ENCODE measurements at regions not wholly inside any gene's neighbourhood (a gene's known extent, or its start where the extent isn't known, plus 50 kb on each side); places are given as distances from the start of the nearest gene placed in this dataset.

DNA sequence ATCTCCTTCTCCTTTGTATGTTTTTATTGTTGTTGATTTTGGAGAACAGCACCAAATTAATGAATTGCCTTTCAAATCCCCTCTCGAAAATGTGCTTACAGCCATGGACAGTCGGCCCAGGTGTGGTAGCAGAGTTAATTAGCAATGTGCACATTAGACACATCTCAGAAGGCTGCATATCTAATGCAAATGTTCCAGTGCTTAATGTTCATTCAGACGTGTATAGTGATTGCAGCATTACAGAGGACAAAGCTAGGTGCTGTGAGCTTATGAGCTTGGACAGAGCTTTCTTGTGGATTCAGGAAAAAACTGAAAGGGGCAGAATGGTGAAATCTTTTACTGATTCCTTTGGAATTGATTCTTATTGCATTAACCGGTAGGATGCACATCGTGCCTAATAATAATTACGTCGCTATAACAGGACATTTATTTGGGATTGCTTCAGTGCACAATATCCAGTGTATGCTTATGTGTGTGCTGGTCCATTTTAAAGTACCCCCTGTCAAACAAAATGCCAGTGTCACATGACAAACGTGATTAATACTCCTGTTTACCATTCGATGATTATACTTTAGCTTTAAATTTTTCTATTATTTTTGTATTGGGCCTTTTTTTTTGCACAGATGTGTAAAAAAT is 552.9 kb upstream of the EPHA5 start:
- H3K4me3 ChIP-seq: no peak overlapping the region
- intact Hi-C loops (cut with DNase I): no loop called here
- H3K27ac ChIP-seq: no peak overlapping the region
- TF ChIP-seq POLR2A (IDR thresholded peaks at IDR 0.05) (no peak), EP300 (IDR thresholded peaks at IDR 0.05) (no peak), POLR2AphosphoS5 (IDR thresholded peaks at IDR 0.05) (no peak)
- TF ChIP-seq, protein P1, sequence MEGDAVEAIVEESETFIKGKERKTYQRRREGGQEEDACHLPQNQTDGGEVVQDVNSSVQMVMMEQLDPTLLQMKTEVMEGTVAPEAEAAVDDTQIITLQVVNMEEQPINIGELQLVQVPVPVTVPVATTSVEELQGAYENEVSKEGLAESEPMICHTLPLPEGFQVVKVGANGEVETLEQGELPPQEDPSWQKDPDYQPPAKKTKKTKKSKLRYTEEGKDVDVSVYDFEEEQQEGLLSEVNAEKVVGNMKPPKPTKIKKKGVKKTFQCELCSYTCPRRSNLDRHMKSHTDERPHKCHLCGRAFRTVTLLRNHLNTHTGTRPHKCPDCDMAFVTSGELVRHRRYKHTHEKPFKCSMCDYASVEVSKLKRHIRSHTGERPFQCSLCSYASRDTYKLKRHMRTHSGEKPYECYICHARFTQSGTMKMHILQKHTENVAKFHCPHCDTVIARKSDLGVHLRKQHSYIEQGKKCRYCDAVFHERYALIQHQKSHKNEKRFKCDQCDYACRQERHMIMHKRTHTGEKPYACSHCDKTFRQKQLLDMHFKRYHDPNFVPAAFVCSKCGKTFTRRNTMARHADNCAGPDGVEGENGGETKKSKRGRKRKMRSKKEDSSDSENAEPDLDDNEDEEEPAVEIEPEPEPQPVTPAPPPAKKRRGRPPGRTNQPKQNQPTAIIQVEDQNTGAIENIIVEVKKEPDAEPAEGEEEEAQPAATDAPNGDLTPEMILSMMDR (IDR thresholded peaks at IDR 0.05): no peak
- DNase-seq: no peak
- H3K27me3 ChIP-seq: no peaks in the 10 kb centered on the region
- H3K9me3 ChIP-seq: no peaks in the 10 kb centered on the region
- WGBS, 2 donors: 65 to 67% methylated on average over 9 of the region's 9 CpGs
- no peaks in the 10 kb centered on the region for H3K4me1 ChIP-seq
- no peaks in the 10 kb centered on the region for H3K36me3 ChIP-seq

DNA sequence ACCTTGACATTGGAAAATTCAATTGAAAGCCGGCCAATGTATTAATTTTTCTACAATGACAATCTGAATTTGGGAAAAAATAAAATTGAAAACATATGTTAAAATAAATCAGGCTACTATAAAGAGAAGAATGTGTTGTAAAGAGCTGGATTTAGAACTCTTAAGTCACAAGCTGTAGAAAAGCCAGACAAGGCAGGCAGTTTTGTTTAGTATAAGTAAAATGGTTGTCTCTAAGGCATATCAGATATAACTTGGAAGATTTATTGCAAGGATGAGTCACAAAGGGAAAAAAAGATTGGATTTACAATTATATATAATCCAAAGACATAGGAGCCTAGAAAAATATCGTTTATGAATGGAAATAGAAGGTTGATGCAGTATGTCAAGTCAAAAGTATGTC is 549.1 kb upstream of the EPHA5 start:
- 55 to 70% methylated on average over 2 of the region's 2 CpGs for WGBS, 2 donors
- TF ChIP-seq POLR2AphosphoS5 (IDR thresholded peaks at IDR 0.05): no peak

GRCh38 chr4:66216252-66216651 is 546.0 kb upstream of the EPHA5 start:
- intact Hi-C loops (cut with DNase I): no loop called here
- no peak for DNase-seq
- Histone ChIP-seq H3K27ac (no peak overlapping the region), H3K36me3 (no peaks in the 10 kb centered on the region), H3K9me3 (no peaks in the 10 kb centered on the region), H3K4me1 (no peaks in the 10 kb centered on the region), H3K27me3 (no peaks in the 10 kb centered on the region), H3K4me3 (no peak overlapping the region)
- TF ChIP-seq POLR2AphosphoS5 (IDR thresholded peaks at IDR 0.05) (no peak), POLR2A (IDR thresholded peaks at IDR 0.05) (no peak), EP300 (IDR thresholded peaks at IDR 0.05) (no peak)
- TF ChIP-seq, protein P1 (IDR thresholded peaks at IDR 0.05): no peak

More for the DNA sequence above, 549.1 kb upstream of the EPHA5 start:
- Histone ChIP-seq H3K27me3 (no peaks in the 10 kb centered on the region), H3K9me3 (no peaks in the 10 kb centered on the region), H3K4me3 (no peak overlapping the region), H3K4me1 (no peaks in the 10 kb centered on the region), H3K27ac (no peak overlapping the region), H3K36me3 (no peaks in the 10 kb centered on the region)
- intact Hi-C loops (cut with DNase I): no loop called here
- DNase-seq: no peak

DNA sequence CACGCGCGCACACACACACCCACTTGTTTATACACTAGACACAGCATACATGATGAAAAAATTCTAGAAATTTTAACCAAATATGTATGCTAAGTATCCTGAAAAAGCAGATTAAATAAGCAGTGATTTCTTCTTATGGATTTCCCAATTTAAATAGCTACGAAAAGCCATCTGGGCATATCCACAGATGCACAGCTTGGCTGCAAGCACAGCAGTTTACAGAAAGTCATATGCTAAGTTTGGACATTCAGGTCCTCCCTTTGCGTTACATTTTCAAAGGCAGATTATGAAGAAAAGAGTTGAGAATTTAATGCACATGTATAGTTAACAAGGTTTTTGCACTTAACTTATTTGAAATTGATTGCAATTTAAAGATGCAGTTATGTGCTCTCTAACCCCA is 542.2 kb upstream of the EPHA5 start:
- TF ChIP-seq POLR2A (IDR thresholded peaks at IDR 0.05): no peak
- TF ChIP-seq POLR2AphosphoS5 (IDR thresholded peaks at IDR 0.05): no peak
- TF ChIP-seq, protein P1 (IDR thresholded peaks at IDR 0.05): no peak
- no peak for TF ChIP-seq EP300 (IDR thresholded peaks at IDR 0.05)
- H3K4me3 ChIP-seq: no peak overlapping the region
- no peaks in the 10 kb centered on the region for H3K36me3 ChIP-seq
- H3K4me1 ChIP-seq: no peaks in the 10 kb centered on the region
- DNase-seq: no peak
- intact Hi-C loops (cut with DNase I): no loop called here
- H3K27ac ChIP-seq: no peak overlapping the region
- H3K9me3 ChIP-seq: peaks cover 0 to 8% (median 0%) of the 10 kb centered on the region in 4 donors
- no peaks in the 10 kb centered on the region for H3K27me3 ChIP-seq
- 94 to 95% methylated on average over 5 of the region's 5 CpGs for WGBS, 2 donors

DNA sequence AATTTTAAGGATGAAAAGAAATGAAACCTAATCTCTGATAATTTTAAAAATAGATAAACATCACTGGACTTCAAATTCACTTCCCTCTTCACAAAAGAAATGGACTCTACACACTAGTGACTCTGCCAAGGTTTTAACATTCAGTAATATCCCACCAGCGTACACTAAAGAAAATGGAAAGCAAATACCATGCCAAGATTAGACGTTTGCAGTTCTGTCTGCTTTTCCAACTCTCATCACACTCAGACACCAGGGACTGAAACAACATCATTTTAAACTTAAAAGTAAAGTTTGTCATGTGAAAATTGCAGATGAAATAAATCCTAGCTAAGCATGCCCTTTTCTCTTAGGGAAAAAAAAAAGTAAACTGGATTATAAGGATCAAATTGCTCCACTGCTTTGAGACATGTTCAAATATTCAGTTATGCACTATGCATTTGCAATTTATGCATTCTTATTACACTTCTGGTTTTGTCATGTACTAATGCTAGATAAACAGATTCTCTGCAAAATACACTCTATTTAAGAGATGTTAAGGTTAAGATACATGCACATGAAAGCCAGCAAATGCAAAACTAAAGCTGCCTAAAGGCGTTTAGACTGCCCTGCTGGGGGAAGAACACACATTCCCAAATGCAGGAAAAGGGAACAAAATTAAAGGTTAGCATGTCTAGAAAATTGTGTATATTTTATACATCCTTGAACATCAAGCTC is 534.4 kb upstream of the EPHA5 start:
- no peak for DNase-seq
- H3K27ac ChIP-seq: no peak overlapping the region
- intact Hi-C loops (cut with DNase I): no loop called here
- H3K9me3 ChIP-seq: peaks cover 0 to 8% (median 0%) of the 10 kb centered on the region in 4 donors
- no peak overlapping the region for H3K4me3 ChIP-seq
- WGBS, 2 donors: 50 to 59% methylated on average over 3 of the region's 3 CpGs
- TF ChIP-seq POLR2AphosphoS5 (IDR thresholded peaks at IDR 0.05): no peak
- TF ChIP-seq, protein P1 (IDR thresholded peaks at IDR 0.05): no peak
- TF ChIP-seq POLR2A (IDR thresholded peaks at IDR 0.05): no peak
- TF ChIP-seq EP300 (IDR thresholded peaks at IDR 0.05): no peak
- no peaks in the 10 kb centered on the region for H3K36me3 ChIP-seq
- H3K27me3 ChIP-seq: no peaks in the 10 kb centered on the region
- no peaks in the 10 kb centered on the region for H3K4me1 ChIP-seq
